Mesothelial cell of epicardium (in vitro differentiated cells): ENCODE measurements at regions not wholly inside any gene's neighbourhood (a gene's known extent, or its start where the extent isn't known, plus 50 kb on each side); places are given as distances from the start of the nearest gene placed in this dataset.

ENCODE experiments used
- DNase-seq, 2 experiments: peaks; one replicate each; pipeline ENCODE4 v3.0.0; 2021; ENCODE audit warnings: low spot score in 2 of 2; ENCODE audit not compliant: unreplicated experiment in 2 of 2
- H3K27ac Mint-ChIP-seq: 2 replicates; pipeline ENCODE4 v1.8.0; 2021; ENCODE audit warnings: mixed read lengths
- H3K27me3 Mint-ChIP-seq: 2 replicates; pipeline ENCODE4 v1.8.0; 2021; ENCODE audit warnings: low read depth, mixed read lengths
- H3K36me3 Mint-ChIP-seq: 2 replicates; pipeline ENCODE4 v1.8.0; 2021; ENCODE audit warnings: mixed read lengths
- H3K4me1 Mint-ChIP-seq: 2 replicates; pipeline ENCODE4 v1.8.0; 2021; ENCODE audit warnings: mixed read lengths
- H3K4me3 Mint-ChIP-seq: 2 replicates; pipeline ENCODE4 v1.8.0; 2021; ENCODE audit warnings: mild to moderate bottlenecking, moderate library complexity, mixed read lengths
- H3K9me3 Mint-ChIP-seq: 2 replicates; pipeline ENCODE4 v1.8.0; 2021; ENCODE audit warnings: mixed read lengths
- TF ChIP-seq, protein P1 (sequence below): fragments of 200-600 bp; sonication (generic); IDR thresholded peaks from one replicate; pipeline ENCODE4 v1.5.0; 2021; ENCODE audit warnings: antibody characterized with exemption; ENCODE audit not compliant: unreplicated experiment

GRCh38 chr2:120520929-120521912 lies 175.3 kb downstream of the INHBB start:
- H3K4me1 Mint-ChIP-seq: peaks cover 11% of the 10 kb centered on the region
- H3K4me3 Mint-ChIP-seq: no peak overlapping the region
- H3K27me3 Mint-ChIP-seq: peaks cover 46% of the 10 kb centered on the region
- no peak overlapping the region for H3K27ac Mint-ChIP-seq
- H3K9me3 Mint-ChIP-seq: no peaks in the 10 kb centered on the region
- TF ChIP-seq, protein P1, sequence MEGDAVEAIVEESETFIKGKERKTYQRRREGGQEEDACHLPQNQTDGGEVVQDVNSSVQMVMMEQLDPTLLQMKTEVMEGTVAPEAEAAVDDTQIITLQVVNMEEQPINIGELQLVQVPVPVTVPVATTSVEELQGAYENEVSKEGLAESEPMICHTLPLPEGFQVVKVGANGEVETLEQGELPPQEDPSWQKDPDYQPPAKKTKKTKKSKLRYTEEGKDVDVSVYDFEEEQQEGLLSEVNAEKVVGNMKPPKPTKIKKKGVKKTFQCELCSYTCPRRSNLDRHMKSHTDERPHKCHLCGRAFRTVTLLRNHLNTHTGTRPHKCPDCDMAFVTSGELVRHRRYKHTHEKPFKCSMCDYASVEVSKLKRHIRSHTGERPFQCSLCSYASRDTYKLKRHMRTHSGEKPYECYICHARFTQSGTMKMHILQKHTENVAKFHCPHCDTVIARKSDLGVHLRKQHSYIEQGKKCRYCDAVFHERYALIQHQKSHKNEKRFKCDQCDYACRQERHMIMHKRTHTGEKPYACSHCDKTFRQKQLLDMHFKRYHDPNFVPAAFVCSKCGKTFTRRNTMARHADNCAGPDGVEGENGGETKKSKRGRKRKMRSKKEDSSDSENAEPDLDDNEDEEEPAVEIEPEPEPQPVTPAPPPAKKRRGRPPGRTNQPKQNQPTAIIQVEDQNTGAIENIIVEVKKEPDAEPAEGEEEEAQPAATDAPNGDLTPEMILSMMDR: peak; percentile 55
- no peak for DNase-seq
- H3K36me3 Mint-ChIP-seq: no peaks in the 10 kb centered on the region

- no peak for DNase-seq
- TF ChIP-seq, protein P1: no peak
- H3K27me3 Mint-ChIP-seq: peaks cover 45% of the 10 kb centered on the region
Measured at GRCh38 chr2:120522151-120522751, 176.3 kb downstream of the INHBB start.

GRCh38 chr2:120523766-120524165 lies 177.8 kb downstream of the INHBB start:
- no peak overlapping the region for H3K27ac Mint-ChIP-seq
- H3K36me3 Mint-ChIP-seq: no peaks in the 10 kb centered on the region
- peaks cover 42% of the 10 kb centered on the region for H3K27me3 Mint-ChIP-seq
- no peaks in the 10 kb centered on the region for H3K9me3 Mint-ChIP-seq
- TF ChIP-seq, protein P1: no peak
- H3K4me3 Mint-ChIP-seq: no peak overlapping the region
- peaks cover 9% of the 10 kb centered on the region for H3K4me1 Mint-ChIP-seq
- no peak for DNase-seq

More at GRCh38 chr2:120522151-120522751, 176.3 kb downstream of the INHBB start:
- Mint-ChIP-seq H3K4me1 (peaks cover 9% of the 10 kb centered on the region), H3K4me3 (no peak overlapping the region), H3K27ac (no peak overlapping the region), H3K36me3 (no peaks in the 10 kb centered on the region), H3K9me3 (no peaks in the 10 kb centered on the region)

DNA sequence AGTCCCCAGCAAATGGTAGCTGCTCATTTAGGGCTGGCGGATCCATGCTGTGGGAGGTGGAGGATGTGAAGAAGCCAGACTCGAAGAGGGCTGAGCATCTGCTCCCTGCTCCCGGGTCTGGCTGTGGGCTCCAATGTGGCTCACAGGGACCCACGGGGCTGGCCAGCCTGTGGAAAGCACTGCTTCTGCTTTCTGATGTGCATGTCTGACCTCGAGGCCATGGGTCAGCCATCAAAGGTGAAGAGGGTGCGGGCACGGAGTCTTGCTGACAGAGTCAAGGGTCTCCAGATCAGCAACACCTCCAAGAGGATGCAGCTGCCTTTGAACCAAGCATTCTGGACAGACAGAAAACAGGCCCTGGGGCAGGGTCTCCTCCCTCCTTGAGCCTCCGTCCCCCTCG lies 178.2 kb downstream of the INHBB start:
- DNase-seq: no peak
- Mint-ChIP-seq H3K27ac (no peak overlapping the region), H3K36me3 (no peaks in the 10 kb centered on the region), H3K27me3 (peaks cover 44% of the 10 kb centered on the region), H3K4me1 (peaks cover 9% of the 10 kb centered on the region), H3K9me3 (no peaks in the 10 kb centered on the region), H3K4me3 (no peak overlapping the region)
- TF ChIP-seq, protein P1: no peak

GRCh38 chr2:120525056-120526046 lies 179.4 kb downstream of the INHBB start:
- TF ChIP-seq, protein P1: no peak
- Mint-ChIP-seq H3K27ac (no peak overlapping the region), H3K4me3 (no peak overlapping the region), H3K27me3 (peaks cover 43% of the 10 kb centered on the region), H3K4me1 (peaks cover 9% of the 10 kb centered on the region), H3K36me3 (no peaks in the 10 kb centered on the region), H3K9me3 (no peaks in the 10 kb centered on the region)
- DNase-seq: no peak
